WTC11 (cell line): ENCODE measurements at regions not wholly inside any gene's neighbourhood (a gene's known extent, or its start where the extent isn't known, plus 50 kb on each side); places are given as distances from the start of the nearest gene placed in this dataset.

Experiments
- ESRRA ChIP-seq: sonication (generic); formaldehyde crosslinking; IDR thresholded peaks from 2 replicates; pipeline ENCODE4 v1.8.1; 2022; ENCODE audit warnings: mild to moderate bottlenecking, missing genetic modification reagents, borderline replicate concordance
- IRF2 ChIP-seq: sonication (generic); formaldehyde crosslinking; IDR thresholded peaks from 2 replicates; pipeline ENCODE4 v1.8.0; 2022; ENCODE audit warnings: low read depth, missing genetic modification reagents, borderline replicate concordance
- TF ChIP-seq, protein P1 (sequence below): fragments of 200-600 bp; IDR thresholded peaks from 2 replicates; pipeline ENCODE4 v1.8.0; 2022; ENCODE audit warnings: antibody characterized with exemption
- TF ChIP-seq, protein P2 (sequence below): sonication (generic); formaldehyde crosslinking; IDR thresholded peaks from 2 replicates; pipeline ENCODE4 v1.8.1; 2022; ENCODE audit warnings: low read depth, mild to moderate bottlenecking, moderate library complexity, missing genetic modification reagents, borderline replicate concordance
- TF ChIP-seq, protein P3 (sequence below): sonication (generic); formaldehyde crosslinking; IDR thresholded peaks from 2 replicates; pipeline ENCODE4 v1.8.0; 2023; ENCODE audit warnings: mild to moderate bottlenecking, missing genetic modification reagents
- TF ChIP-seq, protein P4 (sequence below): sonication (generic); formaldehyde crosslinking; IDR thresholded peaks from 2 replicates; pipeline ENCODE4 v1.8.0; 2022; ENCODE audit warnings: mild to moderate bottlenecking, missing genetic modification reagents

DNA sequence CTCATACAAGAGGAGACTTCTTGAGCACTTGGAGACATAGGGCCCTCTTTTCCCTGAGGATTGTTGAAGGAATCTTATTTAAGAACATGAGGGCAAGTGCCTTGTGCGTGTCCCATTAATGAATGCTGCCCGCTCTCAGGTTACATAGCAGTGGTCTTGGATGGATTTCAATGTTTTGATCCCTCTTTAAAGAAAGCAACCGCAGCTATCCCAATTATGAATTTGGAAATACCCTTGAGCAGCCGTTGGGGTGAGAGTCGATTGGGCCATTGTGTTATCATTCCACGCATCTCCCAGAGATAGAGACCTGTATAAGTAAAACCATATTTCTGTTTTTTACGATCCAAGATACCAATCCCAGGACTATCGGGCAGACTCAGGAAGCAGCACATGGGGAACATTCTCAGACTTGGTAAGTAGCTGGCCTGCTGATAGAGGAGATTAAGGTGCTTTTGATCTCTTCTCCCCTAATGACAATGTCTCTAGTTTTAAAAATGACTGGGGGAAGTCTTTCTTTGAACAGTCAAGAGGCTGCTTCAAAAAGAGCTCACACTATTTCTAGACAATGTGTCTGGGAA lies 145.3 kb downstream of the MACROH2A1 start:
- TF ChIP-seq IRF2 (CRISPR knock-in tag) (no peak), ESRRA (CRISPR knock-in tag) (no peak)
- TF ChIP-seq, protein P1, sequence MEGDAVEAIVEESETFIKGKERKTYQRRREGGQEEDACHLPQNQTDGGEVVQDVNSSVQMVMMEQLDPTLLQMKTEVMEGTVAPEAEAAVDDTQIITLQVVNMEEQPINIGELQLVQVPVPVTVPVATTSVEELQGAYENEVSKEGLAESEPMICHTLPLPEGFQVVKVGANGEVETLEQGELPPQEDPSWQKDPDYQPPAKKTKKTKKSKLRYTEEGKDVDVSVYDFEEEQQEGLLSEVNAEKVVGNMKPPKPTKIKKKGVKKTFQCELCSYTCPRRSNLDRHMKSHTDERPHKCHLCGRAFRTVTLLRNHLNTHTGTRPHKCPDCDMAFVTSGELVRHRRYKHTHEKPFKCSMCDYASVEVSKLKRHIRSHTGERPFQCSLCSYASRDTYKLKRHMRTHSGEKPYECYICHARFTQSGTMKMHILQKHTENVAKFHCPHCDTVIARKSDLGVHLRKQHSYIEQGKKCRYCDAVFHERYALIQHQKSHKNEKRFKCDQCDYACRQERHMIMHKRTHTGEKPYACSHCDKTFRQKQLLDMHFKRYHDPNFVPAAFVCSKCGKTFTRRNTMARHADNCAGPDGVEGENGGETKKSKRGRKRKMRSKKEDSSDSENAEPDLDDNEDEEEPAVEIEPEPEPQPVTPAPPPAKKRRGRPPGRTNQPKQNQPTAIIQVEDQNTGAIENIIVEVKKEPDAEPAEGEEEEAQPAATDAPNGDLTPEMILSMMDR, result no peak
- TF ChIP-seq, protein P2, sequence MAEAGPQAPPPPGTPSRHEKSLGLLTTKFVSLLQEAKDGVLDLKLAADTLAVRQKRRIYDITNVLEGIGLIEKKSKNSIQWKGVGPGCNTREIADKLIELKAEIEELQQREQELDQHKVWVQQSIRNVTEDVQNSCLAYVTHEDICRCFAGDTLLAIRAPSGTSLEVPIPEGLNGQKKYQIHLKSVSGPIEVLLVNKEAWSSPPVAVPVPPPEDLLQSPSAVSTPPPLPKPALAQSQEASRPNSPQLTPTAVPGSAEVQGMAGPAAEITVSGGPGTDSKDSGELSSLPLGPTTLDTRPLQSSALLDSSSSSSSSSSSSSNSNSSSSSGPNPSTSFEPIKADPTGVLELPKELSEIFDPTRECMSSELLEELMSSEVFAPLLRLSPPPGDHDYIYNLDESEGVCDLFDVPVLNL (CRISPR knock-in tag), result no peak
- TF ChIP-seq, protein P3, sequence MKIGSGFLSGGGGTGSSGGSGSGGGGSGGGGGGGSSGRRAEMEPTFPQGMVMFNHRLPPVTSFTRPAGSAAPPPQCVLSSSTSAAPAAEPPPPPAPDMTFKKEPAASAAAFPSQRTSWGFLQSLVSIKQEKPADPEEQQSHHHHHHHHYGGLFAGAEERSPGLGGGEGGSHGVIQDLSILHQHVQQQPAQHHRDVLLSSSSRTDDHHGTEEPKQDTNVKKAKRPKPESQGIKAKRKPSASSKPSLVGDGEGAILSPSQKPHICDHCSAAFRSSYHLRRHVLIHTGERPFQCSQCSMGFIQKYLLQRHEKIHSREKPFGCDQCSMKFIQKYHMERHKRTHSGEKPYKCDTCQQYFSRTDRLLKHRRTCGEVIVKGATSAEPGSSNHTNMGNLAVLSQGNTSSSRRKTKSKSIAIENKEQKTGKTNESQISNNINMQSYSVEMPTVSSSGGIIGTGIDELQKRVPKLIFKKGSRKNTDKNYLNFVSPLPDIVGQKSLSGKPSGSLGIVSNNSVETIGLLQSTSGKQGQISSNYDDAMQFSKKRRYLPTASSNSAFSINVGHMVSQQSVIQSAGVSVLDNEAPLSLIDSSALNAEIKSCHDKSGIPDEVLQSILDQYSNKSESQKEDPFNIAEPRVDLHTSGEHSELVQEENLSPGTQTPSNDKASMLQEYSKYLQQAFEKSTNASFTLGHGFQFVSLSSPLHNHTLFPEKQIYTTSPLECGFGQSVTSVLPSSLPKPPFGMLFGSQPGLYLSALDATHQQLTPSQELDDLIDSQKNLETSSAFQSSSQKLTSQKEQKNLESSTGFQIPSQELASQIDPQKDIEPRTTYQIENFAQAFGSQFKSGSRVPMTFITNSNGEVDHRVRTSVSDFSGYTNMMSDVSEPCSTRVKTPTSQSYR, result no peak
- TF ChIP-seq, protein P4, sequence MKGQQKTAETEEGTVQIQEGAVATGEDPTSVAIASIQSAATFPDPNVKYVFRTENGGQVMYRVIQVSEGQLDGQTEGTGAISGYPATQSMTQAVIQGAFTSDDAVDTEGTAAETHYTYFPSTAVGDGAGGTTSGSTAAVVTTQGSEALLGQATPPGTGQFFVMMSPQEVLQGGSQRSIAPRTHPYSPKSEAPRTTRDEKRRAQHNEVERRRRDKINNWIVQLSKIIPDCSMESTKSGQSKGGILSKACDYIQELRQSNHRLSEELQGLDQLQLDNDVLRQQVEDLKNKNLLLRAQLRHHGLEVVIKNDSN, result no peak
